ENCODE measurements at regions not wholly inside any gene's neighbourhood (a gene's known extent, or its start where the extent isn't known, plus 50 kb on each side); places are given as distances from the start of the nearest gene placed in this dataset.

DNA sequence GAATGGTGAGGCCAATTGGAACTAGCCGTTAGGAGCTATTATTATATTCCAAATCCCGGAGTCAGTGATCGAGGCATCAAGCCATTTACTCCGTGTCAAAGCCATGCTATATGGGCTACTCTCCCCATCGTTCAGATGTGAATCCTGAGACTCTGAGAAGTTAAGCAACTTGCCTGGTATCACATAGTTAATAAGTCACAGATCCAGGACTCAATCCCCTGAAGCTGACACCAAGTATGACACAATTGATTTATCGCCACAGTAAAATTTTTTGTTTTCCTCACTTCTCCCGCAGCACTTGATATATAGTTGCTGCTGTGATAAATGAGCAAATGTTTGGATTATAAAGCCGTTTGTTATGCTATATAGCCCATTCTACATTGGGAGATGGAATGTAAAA, 50.8 kb upstream of the TSHZ2 start:
- Mint-ChIP-seq H3K4me3 (no peak overlapping the region), H3K4me1 (peaks cover 5% of the 10 kb centered on the region), H3K36me3 (ENCODE audit: low read depth) (no peaks in the 10 kb centered on the region), H3K9me3 (no peaks in the 10 kb centered on the region), H3K27ac (no peak overlapping the region), H3K27me3 (peaks cover 10% of the 10 kb centered on the region)
- ATAC-seq (replicated peaks): no peak

DNA sequence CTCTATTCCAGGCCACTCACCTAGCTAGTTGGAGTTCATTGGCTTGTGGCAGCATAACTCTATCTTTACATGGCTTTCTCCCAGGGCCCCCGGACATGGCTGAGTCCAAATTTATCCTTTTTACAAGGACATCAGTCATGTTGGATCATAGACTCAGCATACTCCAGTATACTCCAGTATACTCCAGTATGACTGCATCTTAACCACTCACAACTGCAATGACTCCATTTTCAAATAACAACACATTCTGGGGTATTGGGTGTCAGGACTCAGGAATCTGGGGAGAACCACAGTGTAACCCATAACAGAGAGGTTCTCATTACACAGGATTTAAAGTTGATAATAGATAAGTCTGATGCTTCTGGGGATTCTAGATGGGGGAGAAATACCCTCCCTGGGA, 53.8 kb upstream of the TSHZ2 start:
- Mint-ChIP-seq H3K9me3 (no peaks in the 10 kb centered on the region), H3K27ac (no peak overlapping the region), H3K27me3 (peaks cover 7% of the 10 kb centered on the region), H3K4me1 (peaks cover 2% of the 10 kb centered on the region), H3K36me3 (ENCODE audit: low read depth) (no peaks in the 10 kb centered on the region), H3K4me3 (no peak overlapping the region)
- ATAC-seq (replicated peaks): no peak

DNA sequence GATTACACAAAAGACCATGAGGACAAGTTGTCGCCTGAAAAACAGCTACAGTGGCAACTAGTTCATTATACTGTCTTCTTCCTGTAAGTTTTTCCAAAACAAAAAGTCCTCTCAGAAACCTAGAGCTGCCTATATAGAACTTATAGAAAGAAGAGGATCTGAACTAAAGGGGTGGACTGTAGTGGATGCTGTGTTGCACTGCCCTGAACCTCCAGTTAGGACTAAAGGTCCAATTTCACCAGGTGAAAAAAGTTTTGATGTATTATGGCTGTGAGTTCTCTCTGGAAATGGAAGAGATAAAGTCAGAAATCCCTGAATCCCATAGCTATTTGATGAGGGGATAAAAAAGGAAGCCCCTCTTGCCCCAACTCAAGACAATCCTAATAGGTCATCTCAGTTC, 56.6 kb upstream of the TSHZ2 start:
- Mint-ChIP-seq H3K36me3 (ENCODE audit: low read depth) (no peaks in the 10 kb centered on the region), H3K27ac (no peak overlapping the region), H3K4me1 (no peaks in the 10 kb centered on the region), H3K27me3 (no peaks in the 10 kb centered on the region), H3K9me3 (no peaks in the 10 kb centered on the region), H3K4me3 (no peak overlapping the region)
- no peak for ATAC-seq (replicated peaks)

DNA sequence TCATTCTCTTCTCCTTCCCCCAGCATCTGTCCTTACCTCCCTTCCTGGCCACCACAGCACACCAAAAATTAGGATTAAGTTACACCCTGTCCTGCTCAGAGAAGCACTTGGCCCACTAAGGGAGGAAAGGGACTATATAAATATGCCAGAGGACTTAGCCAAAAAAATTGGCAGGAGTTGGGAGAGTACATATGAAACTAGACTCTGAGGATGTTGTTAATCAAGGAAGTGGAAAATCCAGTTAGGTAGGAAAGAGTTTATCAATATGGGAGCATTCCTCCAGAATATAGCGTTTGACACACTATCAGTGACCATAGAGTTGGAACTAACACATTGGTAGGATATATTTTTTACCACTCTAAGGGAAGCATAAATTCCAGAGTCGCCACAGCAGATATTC, 57.3 kb upstream of the TSHZ2 start:
- Mint-ChIP-seq H3K4me3 (no peak overlapping the region), H3K9me3 (no peaks in the 10 kb centered on the region), H3K27ac (no peak overlapping the region), H3K36me3 (ENCODE audit: low read depth) (no peaks in the 10 kb centered on the region), H3K4me1 (no peaks in the 10 kb centered on the region), H3K27me3 (peaks cover 2% of the 10 kb centered on the region)
- ATAC-seq (replicated peaks): no peak

DNA sequence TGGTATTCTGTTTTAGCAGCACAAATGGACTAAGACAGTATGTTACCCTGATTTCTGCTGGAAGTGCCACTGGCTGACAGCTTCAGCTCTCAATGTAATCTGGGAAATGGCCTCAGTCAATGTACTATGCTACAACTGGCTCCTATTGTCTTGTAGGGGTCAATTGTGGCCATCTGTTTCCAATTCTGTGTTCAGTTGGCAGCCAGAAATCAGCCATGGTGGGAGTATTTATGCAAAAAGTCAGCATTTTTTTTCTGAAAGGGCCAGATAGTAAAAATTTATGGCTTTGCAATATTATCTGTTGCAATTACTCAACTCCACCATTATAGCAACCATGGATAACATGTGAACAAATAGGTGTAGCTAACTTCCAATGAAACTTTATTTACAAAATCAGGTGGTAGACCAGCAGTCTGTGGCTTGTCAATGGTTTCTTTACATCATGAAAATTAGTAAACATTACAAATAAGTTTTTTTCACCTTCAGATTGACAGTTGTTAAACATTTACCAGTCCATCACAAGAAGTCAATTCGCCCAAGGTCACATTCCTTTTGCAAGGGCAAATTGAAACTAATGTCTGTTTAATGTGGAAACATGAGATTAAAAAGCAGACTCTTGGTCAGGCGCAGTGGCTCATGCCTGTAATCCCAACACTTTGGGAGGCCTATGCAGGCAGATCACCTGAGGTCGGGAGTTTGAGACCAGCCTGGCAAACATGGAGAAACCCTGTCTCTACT, 58.3 kb upstream of the TSHZ2 start:
- no peaks in the 10 kb centered on the region for H3K4me1 Mint-ChIP-seq
- no peak overlapping the region for H3K4me3 Mint-ChIP-seq
- ATAC-seq (replicated peaks): no peak
- no peaks in the 10 kb centered on the region for H3K9me3 Mint-ChIP-seq
- H3K36me3 Mint-ChIP-seq (ENCODE audit: low read depth): no peaks in the 10 kb centered on the region
- H3K27me3 Mint-ChIP-seq: peaks cover 3% of the 10 kb centered on the region
- no peak overlapping the region for H3K27ac Mint-ChIP-seq

DNA sequence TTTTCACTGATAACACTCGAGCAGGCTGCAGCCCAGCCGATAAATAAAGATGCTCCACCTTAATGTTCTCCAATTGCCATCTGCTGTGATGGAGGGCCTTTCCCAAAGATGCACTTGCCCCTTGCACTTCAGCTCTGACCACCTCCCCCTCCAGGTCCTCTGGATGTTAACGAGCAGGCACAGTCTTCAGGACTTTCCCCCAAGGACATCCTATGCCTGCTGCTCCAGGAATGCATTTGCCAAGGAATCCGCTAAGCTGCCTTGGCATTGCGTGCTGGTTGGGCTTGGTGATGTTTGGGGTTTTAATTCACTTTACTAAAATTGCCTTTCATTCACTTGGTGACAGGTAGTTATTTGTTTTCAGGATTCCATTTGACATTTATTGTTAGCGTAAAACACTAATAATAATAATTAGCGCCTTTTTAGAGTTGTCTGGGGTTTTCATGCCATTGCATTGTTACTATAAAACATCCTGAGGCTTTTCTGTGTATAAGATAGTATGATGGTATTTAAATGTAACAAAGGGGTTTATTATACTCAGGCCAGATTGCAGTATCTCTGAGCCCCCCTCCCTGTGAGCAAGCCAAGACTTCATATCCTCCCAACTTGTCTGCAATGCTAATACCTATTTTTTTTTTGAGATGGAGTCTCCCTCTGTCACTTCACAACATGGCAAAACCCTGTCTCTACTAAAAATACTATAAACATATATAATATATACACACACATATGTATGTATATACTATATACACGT, 66.7 kb upstream of the TSHZ2 start:
- Mint-ChIP-seq H3K4me1 (no peaks in the 10 kb centered on the region), H3K9me3 (peaks cover 3% of the 10 kb centered on the region), H3K27ac (no peak overlapping the region), H3K4me3 (no peak overlapping the region), H3K36me3 (ENCODE audit: low read depth) (no peaks in the 10 kb centered on the region), H3K27me3 (peaks cover 23% of the 10 kb centered on the region)
- ATAC-seq (replicated peaks): no peak

DNA sequence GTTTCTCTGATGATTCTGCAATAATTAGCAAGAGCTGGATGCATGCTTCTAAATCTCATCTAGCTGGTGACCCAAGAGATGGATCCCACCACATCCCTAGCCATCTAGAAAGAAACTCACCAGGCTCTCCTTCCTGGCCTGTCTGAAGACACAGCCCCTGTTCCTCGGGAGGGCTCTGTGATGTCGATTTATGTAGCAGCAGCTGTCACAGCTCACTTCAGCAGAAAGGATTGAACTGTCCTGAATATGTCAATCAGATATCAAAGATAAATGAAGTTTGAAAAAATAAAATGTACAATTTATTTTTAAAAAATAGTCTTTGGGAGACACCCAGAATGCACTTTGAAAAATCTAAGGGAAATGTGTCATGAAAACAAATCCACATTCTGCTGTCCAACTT, 67.3 kb upstream of the TSHZ2 start:
- ATAC-seq (replicated peaks): no peak
- Mint-ChIP-seq H3K36me3 (ENCODE audit: low read depth) (no peaks in the 10 kb centered on the region), H3K9me3 (peaks cover 3% of the 10 kb centered on the region), H3K27me3 (peaks cover 20% of the 10 kb centered on the region), H3K27ac (no peak overlapping the region), H3K4me1 (no peaks in the 10 kb centered on the region), H3K4me3 (no peak overlapping the region)

DNA sequence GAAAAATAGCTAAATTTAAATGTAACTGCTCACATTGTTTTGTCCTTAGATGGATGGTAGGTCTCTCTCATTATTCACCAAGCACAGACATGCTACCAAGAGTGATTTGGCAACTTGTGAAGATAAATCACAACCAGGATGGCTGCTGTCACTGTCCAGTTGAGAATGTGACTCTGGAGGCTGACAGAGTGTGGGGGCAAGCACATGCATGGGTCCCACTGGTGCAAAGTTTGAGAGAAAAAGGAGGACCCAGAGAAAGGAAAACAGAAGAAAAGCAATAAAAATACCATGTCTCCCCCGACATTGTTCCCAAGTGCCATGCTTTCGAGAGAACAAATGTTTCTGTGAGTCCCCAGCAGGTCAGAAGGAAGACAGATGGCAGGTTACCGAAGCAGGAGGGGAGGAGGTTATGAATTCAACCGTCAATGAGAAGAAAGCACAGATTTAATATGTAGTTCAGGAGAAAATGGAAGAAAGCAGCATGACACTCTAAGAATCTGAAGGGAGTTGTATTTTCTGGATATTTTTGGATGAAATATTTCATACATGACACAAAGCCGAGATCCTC, 73.0 kb upstream of the TSHZ2 start:
- H3K4me3 Mint-ChIP-seq: no peak overlapping the region

DNA sequence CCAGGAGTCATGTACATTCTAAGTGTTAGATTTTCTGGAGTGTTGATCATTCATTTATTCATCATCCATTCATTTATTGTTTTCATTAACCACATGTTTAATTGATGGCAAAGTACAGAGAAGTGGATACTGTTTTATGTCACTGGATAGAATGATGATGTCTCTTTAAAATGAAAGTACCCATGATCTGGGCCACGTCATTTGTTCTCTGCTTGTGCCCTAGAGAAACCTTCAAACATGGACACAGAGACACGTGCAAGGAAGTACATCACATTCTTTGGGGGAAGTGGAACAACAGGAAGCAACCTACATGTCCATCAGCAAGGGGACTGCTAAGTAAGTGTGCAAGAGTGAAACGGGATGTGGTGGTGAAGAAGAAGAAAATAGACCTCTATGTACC, 75.8 kb upstream of the TSHZ2 start:
- Mint-ChIP-seq H3K27me3 (peaks cover 10% of the 10 kb centered on the region), H3K4me1 (peaks cover 6% of the 10 kb centered on the region), H3K36me3 (ENCODE audit: low read depth) (no peaks in the 10 kb centered on the region), H3K27ac (no peak overlapping the region), H3K9me3 (no peaks in the 10 kb centered on the region), H3K4me3 (no peak overlapping the region)
- no peak for ATAC-seq (replicated peaks)

More for the DNA sequence above, 73.0 kb upstream of the TSHZ2 start:
- Mint-ChIP-seq H3K9me3 (peaks cover 3% of the 10 kb centered on the region), H3K4me1 (peaks cover 6% of the 10 kb centered on the region), H3K27me3 (peaks cover 24% of the 10 kb centered on the region), H3K27ac (no peak overlapping the region), H3K36me3 (ENCODE audit: low read depth) (no peaks in the 10 kb centered on the region)
- ATAC-seq (replicated peaks): no peak

DNA sequence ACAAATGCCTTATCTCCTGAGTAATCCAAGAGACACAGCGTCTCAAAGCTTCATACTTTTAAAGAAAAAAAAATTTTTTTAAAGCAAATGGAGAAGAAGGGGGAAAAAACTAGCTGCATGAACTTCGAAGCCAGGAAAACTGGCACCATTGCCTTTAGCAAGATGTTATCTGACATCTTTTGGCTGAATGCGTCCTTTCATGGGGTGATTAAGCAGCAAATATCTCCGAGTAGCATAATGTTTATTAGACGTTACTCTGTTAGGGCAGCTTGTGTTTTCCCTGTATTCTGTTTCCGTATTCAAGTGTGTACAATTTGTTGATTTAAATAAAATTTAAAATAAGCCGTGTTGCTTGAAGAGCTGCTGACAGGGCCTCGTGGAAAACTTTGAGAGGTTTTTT, 76.5 kb upstream of the TSHZ2 start:
- no peaks in the 10 kb centered on the region for H3K36me3 Mint-ChIP-seq (ENCODE audit: low read depth)
- peaks cover 13% of the 10 kb centered on the region for H3K27me3 Mint-ChIP-seq
- no peaks in the 10 kb centered on the region for H3K9me3 Mint-ChIP-seq
- peaks cover 6% of the 10 kb centered on the region for H3K4me1 Mint-ChIP-seq
- no peak overlapping the region for H3K4me3 Mint-ChIP-seq
- ATAC-seq (replicated peaks): no peak
- no peak overlapping the region for H3K27ac Mint-ChIP-seq

DNA sequence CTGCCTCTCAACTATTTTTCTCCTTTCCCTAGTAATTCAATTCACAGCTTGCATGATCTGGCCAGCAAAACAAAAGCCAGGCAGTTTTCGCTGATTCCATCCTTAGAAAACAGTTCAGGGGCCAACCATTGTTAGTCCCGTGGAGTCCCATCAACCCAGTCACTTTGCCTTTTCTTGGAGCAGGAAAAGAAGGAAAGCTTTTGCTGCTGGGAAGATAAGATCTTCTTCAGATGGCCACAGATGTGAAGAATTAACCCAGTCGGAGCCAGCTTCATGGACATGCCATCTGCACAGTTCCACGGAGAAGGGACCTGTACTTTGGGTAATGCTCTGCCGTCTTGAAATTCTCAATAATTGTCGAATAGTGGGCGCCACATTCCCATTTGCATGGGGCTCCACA, 76.9 kb upstream of the TSHZ2 start:
- peaks cover 6% of the 10 kb centered on the region for H3K4me1 Mint-ChIP-seq
- no peak overlapping the region for H3K4me3 Mint-ChIP-seq
- H3K27ac Mint-ChIP-seq: no peak overlapping the region
- H3K36me3 Mint-ChIP-seq (ENCODE audit: low read depth): no peaks in the 10 kb centered on the region
- H3K9me3 Mint-ChIP-seq: no peaks in the 10 kb centered on the region
- H3K27me3 Mint-ChIP-seq: peaks cover 13% of the 10 kb centered on the region
- ATAC-seq (replicated peaks): no peak

DNA sequence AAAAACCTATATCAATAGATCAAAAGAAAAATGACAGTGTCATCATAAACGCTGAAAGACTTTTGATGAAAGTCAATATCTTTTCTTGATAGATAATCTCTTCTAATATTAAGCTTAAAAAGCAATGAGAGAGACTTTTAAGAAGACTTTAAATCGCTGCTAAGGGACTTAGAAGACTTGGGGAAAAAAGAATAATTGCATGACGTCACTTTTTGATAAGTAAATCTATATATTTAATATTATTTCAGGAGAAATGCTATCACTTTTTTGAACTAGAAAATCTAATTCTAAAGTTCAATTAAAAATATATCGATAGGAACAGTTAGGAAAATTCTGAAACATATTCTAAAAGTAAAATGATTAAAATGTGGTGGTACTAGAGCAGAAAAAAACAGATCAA, 78.7 kb upstream of the TSHZ2 start:
- ATAC-seq (replicated peaks): no peak
- no peaks in the 10 kb centered on the region for H3K36me3 Mint-ChIP-seq (ENCODE audit: low read depth)
- H3K27ac Mint-ChIP-seq: no peak overlapping the region
- H3K9me3 Mint-ChIP-seq: no peaks in the 10 kb centered on the region
- H3K4me1 Mint-ChIP-seq: peaks cover 6% of the 10 kb centered on the region
- peaks cover 13% of the 10 kb centered on the region for H3K27me3 Mint-ChIP-seq
- H3K4me3 Mint-ChIP-seq: no peak overlapping the region

DNA sequence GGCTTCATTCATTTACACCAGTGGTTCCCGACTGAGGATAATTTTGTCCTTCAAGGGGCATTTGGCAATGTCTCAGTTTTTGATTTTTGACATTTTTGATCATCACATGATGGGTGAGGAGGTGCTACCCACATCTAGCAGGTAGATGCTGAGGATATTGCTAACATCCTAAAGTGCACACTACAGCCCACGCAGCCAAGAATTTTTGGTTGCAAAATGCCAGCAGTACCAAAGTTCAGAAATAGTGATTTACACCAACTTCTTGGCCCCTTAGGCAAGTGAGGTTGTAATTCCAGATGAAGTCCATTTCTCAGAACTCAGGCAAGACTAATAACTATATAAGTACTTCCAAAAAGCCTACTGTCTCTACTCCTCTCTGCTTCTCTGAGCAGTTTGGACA, 80.1 kb upstream of the TSHZ2 start:
- H3K36me3 Mint-ChIP-seq (ENCODE audit: low read depth): no peaks in the 10 kb centered on the region
- H3K27me3 Mint-ChIP-seq: peaks cover 15% of the 10 kb centered on the region
- ATAC-seq (replicated peaks): no peak
- H3K9me3 Mint-ChIP-seq: no peaks in the 10 kb centered on the region
- no peak overlapping the region for H3K4me3 Mint-ChIP-seq
- peaks cover 6% of the 10 kb centered on the region for H3K4me1 Mint-ChIP-seq
- no peak overlapping the region for H3K27ac Mint-ChIP-seq

DNA sequence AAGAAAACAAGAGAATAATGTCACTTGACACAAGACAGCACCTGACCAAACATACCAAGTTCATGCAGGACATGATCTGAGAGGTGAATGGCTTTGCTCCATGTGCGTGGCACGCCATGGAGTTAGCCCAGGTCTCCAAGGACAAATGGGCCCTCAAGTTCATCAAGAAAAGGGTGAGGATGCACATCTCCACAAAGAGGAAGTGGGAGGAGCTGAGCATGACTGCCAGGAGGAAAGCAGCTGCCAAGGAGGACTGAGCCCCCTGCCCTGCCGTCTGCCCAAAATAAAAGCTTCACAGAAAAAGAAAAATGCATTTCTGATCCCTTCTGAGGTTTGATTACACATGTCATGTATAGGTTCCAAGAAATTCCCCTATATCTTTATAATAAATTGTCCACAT, 82.0 kb upstream of the TSHZ2 start:
- no peaks in the 10 kb centered on the region for H3K4me1 Mint-ChIP-seq
- no peaks in the 10 kb centered on the region for H3K9me3 Mint-ChIP-seq
- no peak overlapping the region for H3K27ac Mint-ChIP-seq
- ATAC-seq (replicated peaks): no peak
- no peak overlapping the region for H3K4me3 Mint-ChIP-seq
- H3K36me3 Mint-ChIP-seq (ENCODE audit: low read depth): no peaks in the 10 kb centered on the region
- H3K27me3 Mint-ChIP-seq: peaks cover 12% of the 10 kb centered on the region

DNA sequence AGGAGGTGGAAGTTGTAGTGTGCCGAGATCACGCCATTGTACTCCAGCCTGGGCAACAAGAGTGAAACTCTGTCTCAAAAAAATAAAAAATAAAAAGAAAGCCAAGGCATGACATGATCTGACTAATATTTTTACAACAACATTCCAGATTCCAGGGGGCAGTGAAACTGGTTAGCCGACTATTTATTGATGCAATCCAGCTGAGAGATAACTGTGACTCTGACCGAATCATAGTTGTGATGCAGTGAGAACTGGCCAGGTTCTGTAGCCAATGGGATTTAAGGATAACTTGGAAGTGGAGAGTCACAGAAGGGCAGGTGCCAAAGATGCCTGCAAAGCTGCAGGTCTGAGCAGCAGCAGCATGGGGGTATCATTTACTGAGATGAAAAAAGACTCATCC, 82.9 kb upstream of the TSHZ2 start:
- Mint-ChIP-seq H3K4me1 (no peaks in the 10 kb centered on the region), H3K27me3 (peaks cover 11% of the 10 kb centered on the region), H3K9me3 (no peaks in the 10 kb centered on the region), H3K27ac (no peak overlapping the region), H3K4me3 (no peak overlapping the region), H3K36me3 (ENCODE audit: low read depth) (no peaks in the 10 kb centered on the region)
- no peak for ATAC-seq (replicated peaks)
